GM19043 (cell line): ENCODE measurements at regions not wholly inside any gene's neighbourhood (a gene's known extent, or its start where the extent isn't known, plus 50 kb on each side); places are given as distances from the start of the nearest gene placed in this dataset.
A peak's percentile ranks its signal among the peaks of the same experiment; 100 is the strongest.

Source experiments
- ATAC-seq: cut with Tn5 transposase; IDR thresholded peaks from one replicate; pipeline ENCODE4 v1.9.1; 2021; ENCODE audit warnings: low read depth; ENCODE audit not compliant: unreplicated experiment

DNA sequence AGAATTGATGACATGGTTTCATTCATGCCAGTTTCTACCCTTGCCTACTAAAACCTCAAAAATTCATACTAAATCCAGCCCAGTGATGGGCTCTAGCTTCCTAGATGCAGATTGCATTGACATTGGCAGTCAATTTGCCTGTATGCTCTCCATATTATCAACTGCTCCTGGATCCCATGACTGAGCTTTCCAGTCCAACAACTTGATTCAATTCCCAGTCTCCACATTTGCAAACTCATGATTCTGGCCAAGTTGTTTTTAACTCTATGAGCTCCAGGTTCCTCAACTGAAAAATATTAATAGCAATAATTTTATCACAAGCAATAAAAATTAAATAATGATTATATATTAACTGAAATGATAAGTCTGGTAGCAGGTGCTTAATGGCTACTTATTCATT lies 51.0 kb upstream of the DSC1 start:
- ATAC-seq = no peak

DNA sequence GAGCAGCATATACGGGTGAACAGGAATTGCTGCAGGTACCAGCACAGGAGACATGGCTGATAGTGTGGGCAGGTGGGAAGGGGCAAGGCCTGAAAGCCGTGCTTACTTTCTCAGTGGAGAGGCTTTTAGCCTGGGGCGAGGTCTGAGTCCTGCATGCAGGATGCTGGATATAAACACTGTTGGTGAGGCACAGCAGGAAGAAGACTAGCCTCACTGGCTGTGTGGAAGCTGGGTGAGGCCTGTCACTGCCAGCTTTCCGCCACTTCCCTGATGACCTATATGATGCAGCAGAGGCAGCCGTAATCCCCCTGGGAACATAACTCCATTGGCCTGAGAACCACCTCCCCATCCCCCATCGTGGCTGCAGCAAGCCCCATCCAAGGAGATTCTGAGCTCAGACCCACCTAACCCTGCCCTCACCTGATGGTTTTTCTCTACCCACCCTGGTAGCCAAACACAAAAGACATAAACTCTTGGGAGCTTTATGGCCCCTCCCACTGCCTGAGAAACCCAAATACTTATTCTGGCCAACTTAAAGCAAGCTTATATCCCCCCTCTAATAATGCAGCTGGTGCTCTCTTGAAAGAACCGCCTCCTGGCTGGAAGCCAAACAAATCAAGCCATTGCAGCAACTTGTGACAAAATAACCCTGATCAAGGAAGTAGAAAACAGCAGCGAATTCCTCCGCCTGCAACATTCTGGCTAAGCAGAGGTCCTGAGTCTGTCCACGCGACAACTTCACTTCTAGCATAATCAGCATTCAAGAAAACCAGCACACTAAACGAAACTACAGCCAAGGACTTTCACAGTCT lies 54.6 kb upstream of the DSC1 start:
- ATAC-seq = no peak

DNA sequence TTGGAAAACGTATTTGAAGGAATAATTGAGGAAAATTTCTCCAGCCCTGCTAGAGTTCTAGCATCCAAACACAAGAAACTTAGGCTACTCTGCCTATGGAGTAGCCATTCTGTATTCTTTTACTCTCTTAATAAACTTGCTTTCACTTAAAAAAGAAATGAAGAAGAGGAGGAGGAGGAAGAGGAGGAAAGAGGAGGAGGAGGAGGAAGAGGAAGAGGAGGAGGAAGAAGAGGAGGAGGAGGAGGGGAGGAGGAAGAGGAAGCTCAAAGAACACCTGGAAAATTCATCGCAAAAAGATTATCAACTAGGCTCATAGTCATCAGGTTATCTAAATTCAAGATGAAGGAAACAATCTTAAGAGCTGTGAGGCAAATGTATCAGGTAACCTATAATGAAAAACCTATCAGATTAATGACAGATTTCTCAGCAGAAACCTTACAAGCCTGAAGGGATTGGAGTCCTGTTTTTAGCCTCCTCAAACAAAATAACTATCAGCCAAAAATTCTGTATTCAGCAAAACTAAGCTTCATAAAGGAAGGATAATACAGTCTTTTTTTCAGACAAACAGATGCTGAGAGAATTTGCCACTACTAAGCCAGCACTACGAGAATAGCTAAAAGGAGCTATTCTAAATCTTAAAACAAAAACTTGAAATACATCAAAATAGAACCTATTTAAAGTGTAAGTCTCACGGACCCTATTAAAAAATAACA lies 56.2 kb upstream of the DSC1 start:
- no peak for ATAC-seq

DNA sequence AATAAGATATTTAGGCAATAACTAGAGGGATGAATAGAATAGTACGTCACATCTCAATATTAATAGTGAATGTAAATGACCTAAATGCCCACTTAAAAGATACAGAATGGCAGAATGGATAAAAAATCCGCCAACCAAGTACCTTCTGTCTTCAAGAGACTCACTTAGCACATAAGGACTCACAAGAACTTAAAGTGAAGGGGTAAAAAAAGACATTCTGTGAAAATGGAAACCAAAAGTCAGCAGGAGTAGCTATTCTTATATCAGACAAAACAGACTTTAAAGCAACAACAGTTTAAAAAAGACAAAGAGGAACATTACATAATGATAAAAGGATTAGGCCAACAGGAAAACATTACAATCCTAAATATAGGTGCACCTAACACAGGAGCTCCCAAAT lies 56.7 kb upstream of the DSC1 start:
- ATAC-seq = no peak

DNA sequence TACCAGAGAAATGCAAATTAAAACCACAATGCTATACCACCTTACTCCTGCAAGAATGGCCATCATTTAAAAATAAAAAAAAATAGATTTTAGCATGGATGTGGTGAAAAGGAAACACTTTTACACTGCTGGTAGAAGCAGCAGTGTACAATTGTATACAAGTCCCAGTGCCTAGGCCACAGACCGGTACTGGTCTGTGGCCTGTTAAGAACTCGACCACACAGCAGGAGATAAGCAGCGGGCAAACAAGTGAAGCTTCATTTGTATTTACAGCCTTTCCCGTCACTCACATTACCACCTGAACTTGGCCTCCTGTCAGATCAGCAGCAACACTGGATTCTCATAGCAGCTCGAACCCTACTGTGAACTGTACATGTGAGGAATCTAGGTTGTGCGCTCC lies 60.7 kb upstream of the DSC1 start:
- ATAC-seq = no peak

DNA sequence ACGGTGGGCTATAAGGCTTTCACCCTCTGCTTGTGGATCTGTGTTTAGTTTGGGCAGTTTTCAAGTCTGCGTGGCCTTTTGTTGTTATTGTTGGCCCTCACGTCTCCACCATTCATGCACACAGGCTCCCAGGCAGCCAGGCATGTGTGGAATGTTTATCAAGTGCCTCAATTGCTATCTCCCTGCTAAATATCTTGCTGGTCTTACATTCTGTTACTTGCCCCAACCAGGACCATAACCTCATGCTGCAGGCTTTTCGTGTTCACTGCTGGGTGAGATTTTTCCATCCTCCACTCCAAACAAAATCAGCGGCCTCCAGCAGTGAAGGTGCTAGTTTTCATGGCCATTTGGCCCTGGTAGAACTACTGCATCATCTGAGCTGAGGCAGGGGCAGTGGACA lies 63.0 kb upstream of the DSC1 start:
- ATAC-seq = no peak

DNA sequence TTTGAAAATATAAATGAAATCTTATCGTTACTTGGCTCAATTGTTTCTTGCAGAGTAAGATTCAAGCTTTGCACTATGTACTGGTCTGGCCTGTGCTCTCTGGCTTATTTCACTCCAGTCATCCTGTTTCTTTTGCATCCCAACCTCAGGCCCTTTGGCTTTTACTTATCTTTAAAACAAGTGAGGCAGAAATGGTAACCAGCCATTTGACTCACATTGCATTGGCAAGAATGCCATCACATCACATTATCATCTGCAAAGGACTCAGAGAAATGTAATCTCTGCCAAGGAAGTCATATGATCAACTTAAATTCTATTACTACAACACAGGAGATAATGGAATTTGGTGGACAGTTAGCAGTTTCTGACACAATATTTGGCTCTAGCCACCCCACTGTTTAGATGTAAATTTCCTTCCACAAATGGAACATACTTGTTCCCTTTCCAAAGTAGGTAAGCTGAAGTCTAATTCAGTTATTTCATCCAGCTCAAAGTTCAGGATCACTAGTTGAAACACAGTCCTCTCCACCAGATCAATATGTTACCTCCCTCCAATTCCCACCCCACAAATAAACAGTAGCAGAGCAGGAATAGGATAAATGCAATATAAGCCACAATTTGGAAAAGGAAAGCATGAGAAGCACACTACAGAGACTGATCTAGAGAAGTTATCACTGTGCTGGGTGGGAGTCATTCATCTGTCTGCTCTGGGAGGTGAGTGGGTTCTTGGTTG lies 65.0 kb upstream of the DSC1 start:
- ATAC-seq = no peak

DNA sequence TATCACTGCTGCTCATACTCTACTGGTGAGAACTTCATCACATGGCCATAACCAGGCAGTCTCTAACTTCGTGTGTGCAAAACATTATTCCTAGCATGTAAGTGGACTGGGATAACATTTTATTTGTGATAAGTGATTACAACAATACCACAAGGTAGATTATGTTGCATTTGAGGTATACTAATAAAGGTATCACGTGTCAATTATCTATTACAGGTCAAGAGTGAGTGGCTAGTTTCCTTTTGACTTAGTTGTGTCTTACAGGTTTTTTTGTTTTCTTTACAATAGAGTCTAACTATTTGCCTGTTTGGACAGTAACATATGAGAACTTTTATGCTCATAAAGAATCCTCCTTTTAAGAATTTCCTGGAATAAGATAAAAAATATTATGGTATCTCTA lies 67.2 kb upstream of the DSC1 start:
- no peak for ATAC-seq

DNA sequence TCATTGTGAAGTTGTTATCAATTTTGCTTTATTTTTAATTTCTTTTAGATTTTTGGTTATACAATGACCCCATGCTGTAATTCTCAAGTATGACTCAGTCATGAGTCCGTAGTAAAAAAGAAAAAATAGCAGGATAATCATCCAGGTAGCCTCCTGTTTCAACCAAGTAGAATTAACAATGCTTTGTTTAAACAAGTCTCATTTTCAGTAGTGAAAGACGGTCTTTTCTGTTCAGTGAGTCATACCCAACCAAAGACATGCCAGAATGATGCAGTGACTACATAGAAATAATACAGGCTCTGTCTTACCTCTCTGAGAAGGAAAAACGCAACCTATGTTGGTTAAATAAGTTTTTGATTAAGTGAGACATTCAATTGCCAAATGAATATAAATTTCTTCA lies 67.8 kb upstream of the DSC1 start:
- peak; percentile 62 for ATAC-seq

DNA sequence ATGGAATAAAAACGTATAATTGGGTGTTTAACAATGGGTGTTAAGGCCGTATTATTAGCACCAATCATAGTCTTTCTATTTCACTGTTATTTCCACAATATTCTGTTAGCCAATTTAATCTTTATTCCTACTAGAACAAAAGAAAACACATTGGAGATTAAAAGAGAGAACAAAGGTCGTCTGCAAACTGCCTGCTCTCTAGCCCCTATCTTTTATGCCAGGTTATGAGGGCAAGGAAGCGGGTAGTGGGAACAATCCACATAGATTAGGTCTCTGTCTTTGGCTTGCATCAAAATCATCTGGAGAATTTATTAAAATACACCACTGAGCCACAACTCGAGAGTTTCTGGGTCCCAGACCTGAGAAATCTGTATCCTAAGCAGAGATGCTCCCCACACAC lies 69.4 kb upstream of the DSC1 start:
- no peak for ATAC-seq

DNA sequence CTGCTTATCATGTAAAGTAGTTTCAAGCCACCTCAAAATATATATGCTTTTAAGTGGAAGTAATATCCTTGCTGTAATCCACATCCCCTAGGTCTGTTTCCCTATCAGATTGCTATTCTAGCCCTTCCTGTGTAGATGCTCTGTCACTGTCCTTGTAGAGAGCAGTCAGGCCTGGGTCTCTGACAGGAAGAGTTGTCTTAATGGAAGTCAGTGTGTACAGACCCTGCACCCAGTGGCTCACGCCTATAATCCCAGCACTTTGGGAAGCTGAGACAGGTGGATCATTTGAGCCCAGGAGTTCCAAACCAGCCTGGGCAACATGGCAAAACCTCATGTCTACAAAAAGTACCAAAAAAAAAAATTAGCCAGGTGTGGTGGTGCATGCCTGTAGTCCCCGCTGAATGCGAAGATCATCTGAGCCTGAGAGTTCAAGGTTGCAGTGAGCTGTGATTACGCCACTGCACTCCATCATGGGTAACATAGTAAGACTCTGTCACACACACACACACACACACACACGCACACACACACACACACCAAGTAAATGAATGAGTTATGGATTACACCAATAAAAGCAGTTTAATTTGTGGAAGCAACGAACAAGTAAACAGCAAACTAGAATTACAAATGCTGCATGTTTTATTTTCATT lies 70.2 kb upstream of the DSC1 start:
- ATAC-seq = no peak

DNA sequence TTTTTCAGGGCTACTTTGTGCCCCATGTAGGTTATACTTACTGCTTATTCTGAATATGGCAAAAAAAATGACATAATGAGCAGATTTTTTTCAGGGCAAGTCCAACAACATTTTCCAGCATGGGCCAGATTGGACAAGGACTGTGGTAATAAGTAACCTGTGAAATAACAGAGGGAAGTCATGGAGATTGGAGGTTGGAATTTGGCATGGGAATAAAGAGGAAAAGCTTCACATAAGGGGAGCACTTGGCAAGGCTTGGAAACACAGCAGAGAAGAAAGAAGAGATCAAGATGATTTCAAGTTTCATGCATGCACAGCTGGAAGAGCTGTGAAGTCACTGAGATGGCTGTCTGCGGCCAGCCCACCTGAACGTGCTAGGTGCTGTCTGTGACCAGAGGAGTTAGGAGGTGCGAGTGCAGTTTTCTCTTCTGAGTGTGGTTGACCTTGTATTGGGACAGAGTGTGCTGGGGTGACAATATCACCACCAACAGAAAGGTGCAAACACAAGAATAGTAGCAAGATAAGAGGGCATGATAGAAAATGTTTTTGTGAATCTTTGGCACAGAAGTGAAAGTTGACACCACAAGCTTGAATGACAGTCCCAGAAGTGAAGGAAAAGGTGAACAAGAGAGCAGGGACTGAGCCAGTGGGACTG lies 71.1 kb upstream of the DSC1 start:
- ATAC-seq = no peak

DNA sequence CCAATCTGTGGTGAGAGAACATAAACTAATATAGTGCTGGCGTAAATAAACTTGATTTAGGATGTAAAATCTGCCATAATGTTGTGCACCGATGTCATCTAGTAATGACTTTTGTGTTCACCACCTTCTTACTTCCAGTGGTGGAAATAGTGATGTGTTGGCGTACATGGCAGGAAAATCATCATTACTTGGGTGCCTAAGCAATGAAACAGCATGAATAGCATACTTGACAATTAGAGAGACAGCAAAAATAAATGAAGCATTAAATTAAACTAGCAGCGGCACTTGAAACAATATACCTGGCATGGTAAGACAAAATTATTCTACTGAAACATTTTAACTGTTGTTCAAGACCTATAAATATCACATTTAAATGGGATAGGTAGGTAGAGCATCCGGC lies 73.2 kb upstream of the DSC1 start:
- ATAC-seq = no peak

DNA sequence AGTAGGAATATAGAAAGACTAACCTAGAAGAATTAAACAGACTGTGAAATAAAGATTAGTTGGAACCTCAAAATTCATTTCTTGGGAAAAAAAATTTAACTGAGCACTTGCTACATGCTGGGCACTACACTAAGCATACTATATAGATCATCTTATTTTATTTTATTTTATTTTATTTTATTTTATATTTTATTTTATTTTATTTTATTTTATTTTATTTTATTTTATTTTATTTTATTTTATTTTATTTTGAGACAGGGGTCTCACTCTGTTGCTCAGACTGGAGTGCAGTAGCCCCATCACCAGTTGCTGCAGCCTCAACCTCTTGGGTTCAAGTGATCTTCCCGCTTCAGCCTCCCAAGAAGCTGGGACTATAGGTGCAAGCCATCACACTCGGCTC lies 74.5 kb upstream of the DSC1 start:
- no peak for ATAC-seq

DNA sequence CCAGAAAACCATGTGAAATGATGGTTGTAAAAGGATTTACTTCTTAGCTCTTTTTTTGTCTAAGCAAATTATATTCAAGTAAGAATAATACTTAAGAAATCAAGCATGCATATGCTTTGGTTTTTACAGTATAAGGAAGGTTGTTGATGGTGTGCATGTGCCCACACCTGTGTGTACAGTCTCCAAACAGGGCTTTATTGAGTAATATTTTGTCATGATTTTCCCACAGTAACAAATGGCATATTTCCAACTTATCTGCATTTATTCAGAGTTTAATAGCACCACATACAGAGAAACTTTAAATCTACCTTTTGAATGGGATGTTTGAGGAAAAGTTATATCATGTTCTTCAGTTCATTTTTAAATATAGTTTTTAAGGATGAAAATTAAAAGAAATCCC lies 76.5 kb upstream of the DSG1 start:
- ATAC-seq = no peak

DNA sequence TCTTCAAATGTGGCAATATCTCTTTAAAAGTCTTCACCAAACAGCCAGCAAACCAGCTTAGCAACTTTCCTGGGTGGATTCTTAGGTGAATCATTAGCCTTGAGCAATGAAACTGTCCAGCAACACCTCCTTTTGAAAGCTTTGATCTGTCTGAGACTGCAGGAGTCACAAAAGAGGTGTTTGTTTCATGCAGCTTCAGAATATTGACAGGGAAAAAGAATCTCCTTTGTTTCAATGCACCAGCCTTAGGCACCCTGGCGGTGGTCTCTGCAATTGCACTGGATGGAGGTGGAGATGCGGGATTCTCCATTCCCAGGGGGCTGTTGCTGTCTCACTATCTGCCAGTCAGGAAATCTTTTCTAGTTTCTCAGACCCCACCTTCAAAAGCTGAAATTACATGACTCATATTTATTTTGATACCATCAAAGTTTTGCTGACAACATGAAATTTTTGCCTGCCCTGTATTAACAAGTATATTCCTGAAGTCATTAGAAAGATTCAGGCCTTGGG lies 76.0 kb upstream of the DSG1 start:
- no peak for ATAC-seq

DNA sequence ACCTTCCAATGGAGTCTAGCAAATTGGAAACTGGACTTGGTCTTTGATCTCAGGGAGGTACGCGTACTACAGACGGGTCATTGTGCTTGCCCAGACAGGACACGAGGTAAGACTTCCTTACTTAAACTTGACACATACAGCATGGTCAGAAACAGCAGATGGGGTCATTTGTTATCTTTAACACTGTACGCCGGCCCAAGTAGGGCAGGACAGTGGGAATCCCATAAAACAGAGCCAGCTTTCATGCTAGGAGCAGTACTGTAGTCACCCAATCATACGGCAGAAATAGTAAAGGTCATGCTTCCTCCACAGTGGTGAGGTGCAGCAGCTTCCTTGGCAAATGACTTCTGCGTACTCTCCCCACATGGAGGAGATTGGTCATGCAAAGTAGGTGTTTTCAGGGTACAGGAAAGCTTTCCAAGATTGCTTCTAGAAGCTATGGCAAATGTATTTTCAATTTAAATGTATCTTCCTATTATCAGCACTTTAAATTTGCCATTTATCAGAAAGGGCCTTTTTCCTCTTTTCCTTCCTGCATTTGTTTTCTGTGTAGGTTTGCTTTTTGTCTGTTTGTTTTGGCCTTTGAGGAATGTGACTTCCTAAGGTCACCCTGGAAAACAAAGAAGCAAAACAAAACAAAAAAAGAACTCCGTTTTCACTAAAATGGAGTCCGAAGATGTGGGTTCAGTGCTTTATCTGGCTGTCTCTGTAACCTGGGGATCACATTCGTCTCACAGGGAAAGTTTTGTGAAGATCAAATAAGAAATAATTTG lies 74.0 kb upstream of the DSG1 start:
- no peak for ATAC-seq

DNA sequence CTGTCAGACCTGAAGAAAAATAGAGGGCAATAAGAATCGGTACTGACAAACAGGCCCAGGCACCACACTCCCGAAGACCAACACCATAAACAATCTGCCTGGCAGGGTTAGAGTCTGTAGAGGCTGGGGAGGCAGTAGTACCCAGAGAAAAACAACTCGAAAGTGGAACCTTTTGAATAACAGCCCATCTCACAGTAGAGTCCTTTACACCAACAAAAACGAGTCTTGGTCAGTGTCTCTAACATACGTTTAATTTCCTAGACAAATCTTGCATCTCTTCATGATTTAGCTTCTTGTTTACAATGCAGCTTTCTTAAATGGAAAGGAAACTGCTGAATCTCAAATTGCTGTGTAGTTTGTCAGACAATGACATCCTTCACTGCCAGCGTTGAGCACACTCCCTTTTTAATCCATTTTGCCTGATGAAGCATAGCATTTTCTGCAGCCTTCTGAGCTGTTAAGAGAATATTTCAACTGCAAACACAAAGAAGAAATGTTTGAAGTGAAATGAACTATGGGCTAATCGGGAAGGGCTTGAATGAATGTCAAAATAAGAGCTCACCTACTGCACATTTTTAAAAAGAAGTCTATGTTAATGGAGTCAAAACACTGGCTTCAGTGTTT lies 73.1 kb upstream of the DSG1 start:
- no peak for ATAC-seq

DNA sequence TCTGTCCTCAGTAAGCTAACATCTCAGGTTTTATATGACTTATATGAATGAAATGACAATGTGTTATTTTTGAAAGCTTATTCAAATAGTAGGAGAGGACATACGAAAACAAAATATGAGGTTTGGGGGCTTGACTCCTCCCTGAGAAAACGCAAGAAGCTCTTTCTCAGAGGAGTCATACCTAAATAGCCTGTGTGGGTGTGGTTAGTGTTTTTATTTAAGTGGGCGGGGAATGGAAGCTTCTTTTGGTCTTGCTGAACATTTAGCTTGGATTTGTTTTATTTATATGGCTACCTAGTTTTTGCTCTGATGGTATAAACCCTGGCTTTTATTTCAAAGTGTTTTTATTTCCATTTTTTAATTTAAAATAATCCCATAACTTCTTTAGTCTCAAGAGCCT lies 72.1 kb upstream of the DSG1 start:
- no peak for ATAC-seq
